GM12892 (cell line): ENCODE measurements at regions not wholly inside any gene's neighbourhood (a gene's known extent, or its start where the extent isn't known, plus 50 kb on each side); places are given as distances from the start of the nearest gene placed in this dataset.

ENCODE experiments used
- POLR2A ChIP-seq: IDR thresholded peaks from 2 replicates; pipeline ENCODE4 v1.6.1; 2011; ENCODE audit warnings: low read depth, low read length, control low read depth
- POLR2AphosphoS5 ChIP-seq: IDR thresholded peaks from 2 replicates; pipeline ENCODE4 v1.6.1; 2011; ENCODE audit warnings: low read depth, low read length, control low read depth
- TAF1 ChIP-seq: IDR thresholded peaks from 2 replicates; pipeline ENCODE4 v1.6.1; 2011; ENCODE audit warnings: low read depth, mild to moderate bottlenecking, control low read depth, low read length, borderline replicate concordance

DNA sequence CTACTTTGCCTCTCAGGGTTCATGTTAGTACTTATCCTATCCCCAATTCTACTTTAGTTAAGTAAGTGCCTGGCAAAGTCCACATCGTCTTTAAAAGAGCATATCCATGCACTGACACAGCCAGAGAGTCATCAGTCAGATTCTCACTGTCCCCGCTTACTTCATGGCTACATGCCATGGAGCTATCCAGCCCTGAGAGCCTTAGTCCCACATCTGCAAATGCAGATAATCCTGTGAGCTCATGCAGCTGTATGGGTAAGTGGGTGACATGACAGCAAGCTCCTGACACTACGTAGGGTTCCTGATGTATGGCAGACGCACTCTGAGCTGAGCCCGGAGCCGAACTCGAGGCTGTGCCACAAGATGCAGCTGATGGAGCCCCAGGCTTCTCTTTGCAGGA, 661.5 kb downstream of the LIG4 start:
- TF ChIP-seq POLR2A (no peak), POLR2AphosphoS5 (no peak), TAF1 (no peak)
